ENCODE measurements at regions not wholly inside any gene's neighbourhood (a gene's known extent, or its start where the extent isn't known, plus 50 kb on each side); places are given as distances from the start of the nearest gene placed in this dataset.
"Not testable (repeated sequence)": the region's sequence is repeated elsewhere in the genome, so short reads cannot be mapped to it uniquely, and the experiment has no call there.

GRCh38 chr6:67884442-67884841 is 750.6 kb upstream of the ADGRB3 start:
- no peaks in the 10 kb centered on the region for H3K36me3 ChIP-seq (ENCODE audit: control insufficient read depth, insufficient read depth, low read length)
- DNase-seq (ENCODE audit: extremely low read depth, insufficient read length): no peak
- no peaks in the 10 kb centered on the region for H3K27me3 ChIP-seq (replicated peaks; ENCODE audit: control insufficient read depth, insufficient read depth, low read length)
- H3K4me3 ChIP-seq (replicated peaks; ENCODE audit: low read depth, low read length): no peak overlapping the region
- no peak for TF ChIP-seq CTCF (IDR thresholded peaks at IDR 0.05; ENCODE audit: insufficient read depth, low read length, poor library complexity, severe bottlenecking)

- no peak for TF ChIP-seq CTCF (IDR thresholded peaks at IDR 0.05; ENCODE audit: insufficient read depth, low read length, poor library complexity, severe bottlenecking)
- no peak overlapping the region for H3K4me3 ChIP-seq (replicated peaks; ENCODE audit: low read depth, low read length)
- H3K36me3 ChIP-seq (ENCODE audit: control insufficient read depth, insufficient read depth, low read length): no peaks in the 10 kb centered on the region
- no peak for DNase-seq (ENCODE audit: extremely low read depth, insufficient read length)
- H3K27me3 ChIP-seq (replicated peaks; ENCODE audit: control insufficient read depth, insufficient read depth, low read length): no peaks in the 10 kb centered on the region
Observed at GRCh38 chr6:67883500-67884366, 751.3 kb upstream of the ADGRB3 start.

GRCh38 chr6:67882436-67883311 is 752.4 kb upstream of the ADGRB3 start:
- no peaks in the 10 kb centered on the region for H3K27me3 ChIP-seq (replicated peaks; ENCODE audit: control insufficient read depth, insufficient read depth, low read length)
- no peak for TF ChIP-seq CTCF (IDR thresholded peaks at IDR 0.05; ENCODE audit: insufficient read depth, low read length, poor library complexity, severe bottlenecking)
- no peaks in the 10 kb centered on the region for H3K36me3 ChIP-seq (ENCODE audit: control insufficient read depth, insufficient read depth, low read length)
- no peak for DNase-seq (ENCODE audit: extremely low read depth, insufficient read length)
- no peak overlapping the region for H3K4me3 ChIP-seq (replicated peaks; ENCODE audit: low read depth, low read length)

- Histone ChIP-seq H3K36me3 (ENCODE audit: control insufficient read depth, insufficient read depth, low read length) (no peaks in the 10 kb centered on the region), H3K27me3 (replicated peaks; ENCODE audit: control insufficient read depth, insufficient read depth, low read length) (no peaks in the 10 kb centered on the region), H3K4me3 (replicated peaks; ENCODE audit: low read depth, low read length) (no peak overlapping the region)
- no peak for DNase-seq (ENCODE audit: extremely low read depth, insufficient read length)
- TF ChIP-seq CTCF (IDR thresholded peaks at IDR 0.05; ENCODE audit: insufficient read depth, low read length, poor library complexity, severe bottlenecking): no peak
Observed at GRCh38 chr6:67881706-67882065, 753.4 kb upstream of the ADGRB3 start.

GRCh38 chr6:67880939-67881705 is 754.0 kb upstream of the ADGRB3 start:
- H3K27me3 ChIP-seq (replicated peaks; ENCODE audit: control insufficient read depth, insufficient read depth, low read length): no peaks in the 10 kb centered on the region
- DNase-seq (ENCODE audit: extremely low read depth, insufficient read length): no peak
- H3K4me3 ChIP-seq (replicated peaks; ENCODE audit: low read depth, low read length): no peak overlapping the region
- no peaks in the 10 kb centered on the region for H3K36me3 ChIP-seq (ENCODE audit: control insufficient read depth, insufficient read depth, low read length)
- TF ChIP-seq CTCF (IDR thresholded peaks at IDR 0.05; ENCODE audit: insufficient read depth, low read length, poor library complexity, severe bottlenecking): no peak

DNA sequence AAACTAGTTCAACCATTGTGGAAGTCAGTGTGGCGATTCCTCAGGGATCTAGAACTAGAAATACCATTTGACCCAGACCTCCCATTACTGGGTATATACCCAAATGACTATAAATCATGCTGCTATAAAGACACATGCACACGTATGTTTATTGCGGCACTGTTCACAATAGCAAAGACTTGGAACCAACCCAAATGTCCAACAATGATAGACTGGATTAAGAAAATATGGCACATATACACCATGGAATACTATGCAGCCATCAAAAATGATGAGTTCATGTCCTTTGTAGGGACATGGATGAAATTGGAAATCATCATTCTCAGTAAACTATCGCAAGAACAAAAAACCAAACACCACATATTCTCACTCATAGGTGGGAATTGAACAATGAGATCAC is 754.7 kb upstream of the ADGRB3 start:
- H3K36me3 ChIP-seq (ENCODE audit: control insufficient read depth, insufficient read depth, low read length): not testable (repeated sequence)

GRCh38 chr6:67879928-67880327 is 755.2 kb upstream of the ADGRB3 start:
- DNase-seq (ENCODE audit: extremely low read depth, insufficient read length); H3K4me3 ChIP-seq (replicated peaks; ENCODE audit: low read depth, low read length); H3K27me3 ChIP-seq (replicated peaks; ENCODE audit: control insufficient read depth, insufficient read depth, low read length); H3K36me3 ChIP-seq (ENCODE audit: control insufficient read depth, insufficient read depth, low read length): not testable (repeated sequence)

More for the DNA sequence above, 754.7 kb upstream of the ADGRB3 start:
- not testable (repeated sequence) for H3K4me3 ChIP-seq (replicated peaks; ENCODE audit: low read depth, low read length); H3K27me3 ChIP-seq (replicated peaks; ENCODE audit: control insufficient read depth, insufficient read depth, low read length); DNase-seq (ENCODE audit: extremely low read depth, insufficient read length)
